ENCODE measurements at regions not wholly inside any gene's neighbourhood (a gene's known extent, or its start where the extent isn't known, plus 50 kb on each side); places are given as distances from the start of the nearest gene placed in this dataset.
"Not testable (repeated sequence)": the region's sequence is repeated elsewhere in the genome, so short reads cannot be mapped to it uniquely, and the experiment has no call there.

- Mint-ChIP-seq H3K27me3 (ENCODE audit: low read depth) (peaks cover 6% of the 10 kb centered on the region), H3K36me3 (ENCODE audit: low read depth) (no peaks in the 10 kb centered on the region), H3K9me3 (ENCODE audit: low read depth) (no peaks in the 10 kb centered on the region), H3K27ac (ENCODE audit: unreplicated experiment) (no peak overlapping the region), H3K4me1 (ENCODE audit: low read depth) (no peaks in the 10 kb centered on the region), H3K4me3 (ENCODE audit: unreplicated experiment) (no peak overlapping the region)
- TF ChIP-seq CTCF (IDR thresholded peaks at IDR 0.05), result no peak
- DNase-seq (ENCODE audit: low spot score), result no peak
Measured at GRCh38 chr16:51981725-51982124, 565.2 kb downstream of the TOX3 start.

GRCh38 chr16:51977506-51977905 lies 569.4 kb downstream of the TOX3 start:
- H3K4me1 Mint-ChIP-seq (ENCODE audit: low read depth); H3K36me3 Mint-ChIP-seq (ENCODE audit: low read depth); H3K27me3 Mint-ChIP-seq (ENCODE audit: low read depth); H3K4me3 Mint-ChIP-seq (ENCODE audit: unreplicated experiment); DNase-seq (ENCODE audit: low spot score); H3K9me3 Mint-ChIP-seq (ENCODE audit: low read depth); H3K27ac Mint-ChIP-seq (ENCODE audit: unreplicated experiment): not testable (repeated sequence)

- peaks cover 10% of the 10 kb centered on the region for H3K27me3 Mint-ChIP-seq (ENCODE audit: low read depth)
- H3K4me1 Mint-ChIP-seq (ENCODE audit: low read depth), result no peaks in the 10 kb centered on the region
- no peaks in the 10 kb centered on the region for H3K36me3 Mint-ChIP-seq (ENCODE audit: low read depth)
- DNase-seq (ENCODE audit: low spot score), result no peak
- H3K4me3 Mint-ChIP-seq (ENCODE audit: unreplicated experiment), result no peak overlapping the region
- no peaks in the 10 kb centered on the region for H3K9me3 Mint-ChIP-seq (ENCODE audit: low read depth)
- H3K27ac Mint-ChIP-seq (ENCODE audit: unreplicated experiment), result no peak overlapping the region
- TF ChIP-seq CTCF (IDR thresholded peaks at IDR 0.05), result peak; percentile 65
Measured at GRCh38 chr16:51971184-51971583, 575.8 kb downstream of the TOX3 start.

- H3K4me1 Mint-ChIP-seq (ENCODE audit: low read depth), result no peaks in the 10 kb centered on the region
- TF ChIP-seq CTCF (IDR thresholded peaks at IDR 0.05), result no peak
- no peak overlapping the region for H3K27ac Mint-ChIP-seq (ENCODE audit: unreplicated experiment)
- H3K36me3 Mint-ChIP-seq (ENCODE audit: low read depth), result no peaks in the 10 kb centered on the region
- H3K4me3 Mint-ChIP-seq (ENCODE audit: unreplicated experiment), result no peak overlapping the region
- no peak for DNase-seq (ENCODE audit: low spot score)
- H3K9me3 Mint-ChIP-seq (ENCODE audit: low read depth), result no peaks in the 10 kb centered on the region
- peaks cover 12% of the 10 kb centered on the region for H3K27me3 Mint-ChIP-seq (ENCODE audit: low read depth)
Measured at GRCh38 chr16:51968749-51969148, 578.2 kb downstream of the TOX3 start.

- H3K27ac Mint-ChIP-seq (ENCODE audit: unreplicated experiment), result no peak overlapping the region
- H3K36me3 Mint-ChIP-seq (ENCODE audit: low read depth), result no peaks in the 10 kb centered on the region
- H3K27me3 Mint-ChIP-seq (ENCODE audit: low read depth), result peaks cover 14% of the 10 kb centered on the region
- H3K4me1 Mint-ChIP-seq (ENCODE audit: low read depth), result no peaks in the 10 kb centered on the region
- TF ChIP-seq CTCF (IDR thresholded peaks at IDR 0.05), result no peak
- no peak overlapping the region for H3K4me3 Mint-ChIP-seq (ENCODE audit: unreplicated experiment)
- H3K9me3 Mint-ChIP-seq (ENCODE audit: low read depth), result no peaks in the 10 kb centered on the region
- no peak for DNase-seq (ENCODE audit: low spot score)
Measured at GRCh38 chr16:51967646-51968045, 579.3 kb downstream of the TOX3 start.

GRCh38 chr16:51960931-51961330 lies 586.0 kb downstream of the TOX3 start:
- TF ChIP-seq CTCF (IDR thresholded peaks at IDR 0.05), result no peak
- Mint-ChIP-seq H3K27ac (ENCODE audit: unreplicated experiment) (no peak overlapping the region), H3K4me1 (ENCODE audit: low read depth) (no peaks in the 10 kb centered on the region), H3K9me3 (ENCODE audit: low read depth) (no peaks in the 10 kb centered on the region), H3K27me3 (ENCODE audit: low read depth) (peaks cover 4% of the 10 kb centered on the region), H3K36me3 (ENCODE audit: low read depth) (no peaks in the 10 kb centered on the region), H3K4me3 (ENCODE audit: unreplicated experiment) (no peak overlapping the region)
- no peak for DNase-seq (ENCODE audit: low spot score)

All from chondrocyte (in vitro differentiated cells).